ENCODE measurements at regions not wholly inside any gene's neighbourhood (a gene's known extent, or its start where the extent isn't known, plus 50 kb on each side); places are given as distances from the start of the nearest gene placed in this dataset.

DNA sequence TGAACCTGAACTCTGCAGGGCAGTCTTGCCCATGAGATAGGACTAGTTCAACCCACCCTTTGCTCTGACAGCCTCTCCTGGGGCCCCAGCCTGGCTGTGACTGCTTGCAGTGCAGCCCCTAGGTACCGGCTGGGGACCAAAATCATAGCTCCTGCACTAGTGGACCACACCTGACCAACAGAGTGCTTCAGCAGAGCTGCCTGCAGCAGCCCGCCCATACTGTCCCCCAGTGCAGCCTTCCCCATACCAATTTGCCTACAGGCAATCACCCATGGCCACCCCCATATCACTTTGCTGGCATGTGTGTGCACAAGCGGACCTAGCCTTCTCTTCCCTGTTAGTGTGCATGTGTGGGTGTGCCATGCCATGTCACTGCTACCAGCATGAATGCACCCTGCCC, 347.6 kb upstream of the MPDZ start:
- H3K27ac ChIP-seq (ENCODE audit: low read length) = no peak overlapping the region
- no TSS peak for BruUV-seq (replicated peaks)
- in situ Hi-C loops (cut with HindIII; ENCODE audit: low pct_unique_long_range_greater_than_20kb, low sequenced_read_pairs) (no loop called here), intact Hi-C loops (cut with micrococcal nuclease; ENCODE audit: unreplicated experiment) (no loop called here)
- H3K36me3 ChIP-seq (ENCODE audit: control insufficient read depth, insufficient read depth, low read length) = no peaks in the 10 kb centered on the region
- ChIA-PET POLR2A (no interaction called here), CTCF (no interaction called here)
- no peaks in the 10 kb centered on the region for H3K27me3 ChIP-seq (ENCODE audit: control insufficient read depth, insufficient read depth, low read length)
- no peaks in the 10 kb centered on the region for H3K4me1 ChIP-seq (ENCODE audit: control insufficient read depth, insufficient read depth, low read length)
- H3K9me3 ChIP-seq (ENCODE audit: control insufficient read depth, insufficient read depth, low read depth, low read length) = no peaks in the 10 kb centered on the region
- DNase-seq (ENCODE audit: low read depth, low spot score) = no peak
- no peak for ATAC-seq
- H3K4me3 ChIP-seq (ENCODE audit: low read depth in 2 of 2, low read length in 2 of 2) = no peak overlapping the region
- TF ChIP-seq, protein P1, sequence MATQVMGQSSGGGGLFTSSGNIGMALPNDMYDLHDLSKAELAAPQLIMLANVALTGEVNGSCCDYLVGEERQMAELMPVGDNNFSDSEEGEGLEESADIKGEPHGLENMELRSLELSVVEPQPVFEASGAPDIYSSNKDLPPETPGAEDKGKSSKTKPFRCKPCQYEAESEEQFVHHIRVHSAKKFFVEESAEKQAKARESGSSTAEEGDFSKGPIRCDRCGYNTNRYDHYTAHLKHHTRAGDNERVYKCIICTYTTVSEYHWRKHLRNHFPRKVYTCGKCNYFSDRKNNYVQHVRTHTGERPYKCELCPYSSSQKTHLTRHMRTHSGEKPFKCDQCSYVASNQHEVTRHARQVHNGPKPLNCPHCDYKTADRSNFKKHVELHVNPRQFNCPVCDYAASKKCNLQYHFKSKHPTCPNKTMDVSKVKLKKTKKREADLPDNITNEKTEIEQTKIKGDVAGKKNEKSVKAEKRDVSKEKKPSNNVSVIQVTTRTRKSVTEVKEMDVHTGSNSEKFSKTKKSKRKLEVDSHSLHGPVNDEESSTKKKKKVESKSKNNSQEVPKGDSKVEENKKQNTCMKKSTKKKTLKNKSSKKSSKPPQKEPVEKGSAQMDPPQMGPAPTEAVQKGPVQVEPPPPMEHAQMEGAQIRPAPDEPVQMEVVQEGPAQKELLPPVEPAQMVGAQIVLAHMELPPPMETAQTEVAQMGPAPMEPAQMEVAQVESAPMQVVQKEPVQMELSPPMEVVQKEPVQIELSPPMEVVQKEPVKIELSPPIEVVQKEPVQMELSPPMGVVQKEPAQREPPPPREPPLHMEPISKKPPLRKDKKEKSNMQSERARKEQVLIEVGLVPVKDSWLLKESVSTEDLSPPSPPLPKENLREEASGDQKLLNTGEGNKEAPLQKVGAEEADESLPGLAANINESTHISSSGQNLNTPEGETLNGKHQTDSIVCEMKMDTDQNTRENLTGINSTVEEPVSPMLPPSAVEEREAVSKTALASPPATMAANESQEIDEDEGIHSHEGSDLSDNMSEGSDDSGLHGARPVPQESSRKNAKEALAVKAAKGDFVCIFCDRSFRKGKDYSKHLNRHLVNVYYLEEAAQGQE (IDR thresholded peaks at IDR 0.05; ENCODE audit: insufficient read depth in 1 of 2, low read depth in 2 of 2, low read length in 1 of 2) = no peak
- TF ChIP-seq, protein P2, sequence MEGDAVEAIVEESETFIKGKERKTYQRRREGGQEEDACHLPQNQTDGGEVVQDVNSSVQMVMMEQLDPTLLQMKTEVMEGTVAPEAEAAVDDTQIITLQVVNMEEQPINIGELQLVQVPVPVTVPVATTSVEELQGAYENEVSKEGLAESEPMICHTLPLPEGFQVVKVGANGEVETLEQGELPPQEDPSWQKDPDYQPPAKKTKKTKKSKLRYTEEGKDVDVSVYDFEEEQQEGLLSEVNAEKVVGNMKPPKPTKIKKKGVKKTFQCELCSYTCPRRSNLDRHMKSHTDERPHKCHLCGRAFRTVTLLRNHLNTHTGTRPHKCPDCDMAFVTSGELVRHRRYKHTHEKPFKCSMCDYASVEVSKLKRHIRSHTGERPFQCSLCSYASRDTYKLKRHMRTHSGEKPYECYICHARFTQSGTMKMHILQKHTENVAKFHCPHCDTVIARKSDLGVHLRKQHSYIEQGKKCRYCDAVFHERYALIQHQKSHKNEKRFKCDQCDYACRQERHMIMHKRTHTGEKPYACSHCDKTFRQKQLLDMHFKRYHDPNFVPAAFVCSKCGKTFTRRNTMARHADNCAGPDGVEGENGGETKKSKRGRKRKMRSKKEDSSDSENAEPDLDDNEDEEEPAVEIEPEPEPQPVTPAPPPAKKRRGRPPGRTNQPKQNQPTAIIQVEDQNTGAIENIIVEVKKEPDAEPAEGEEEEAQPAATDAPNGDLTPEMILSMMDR (IDR thresholded peaks at IDR 0.05) = no peak
- TF ChIP-seq SIN3A (IDR thresholded peaks at IDR 0.05; ENCODE audit: borderline replicate concordance, insufficient read depth, low read depth, low read length) (no peak), TCF7L2 (IDR thresholded peaks at IDR 0.05; ENCODE audit: low read depth, low read length) (no peak), POLR2AphosphoS5 (IDR thresholded peaks at IDR 0.05; ENCODE audit: low read depth, low read length) (no peak)

DNA sequence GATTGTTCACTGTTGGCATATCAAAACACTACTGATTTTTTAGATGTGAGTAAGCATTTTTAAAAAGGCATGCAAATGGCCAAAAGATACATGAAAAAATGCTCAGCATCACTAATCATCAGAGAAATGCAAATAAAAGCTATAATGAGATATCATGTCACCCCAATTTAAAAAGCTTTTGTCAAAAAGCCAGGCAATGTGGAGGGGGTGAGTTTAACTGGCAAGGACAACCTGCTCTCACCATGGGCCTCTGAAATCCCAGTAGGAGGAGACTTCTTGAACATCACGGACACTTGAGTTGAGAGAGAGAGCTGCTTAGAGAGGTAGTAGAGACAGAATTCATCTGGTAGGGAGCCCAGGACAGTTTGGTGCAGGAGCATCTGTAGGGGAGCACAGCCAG, 347.1 kb upstream of the MPDZ start:
- ChIA-PET CTCF (no interaction called here), POLR2A (no interaction called here)
- H3K9me3 ChIP-seq (ENCODE audit: control insufficient read depth, insufficient read depth, low read depth, low read length) = no peaks in the 10 kb centered on the region
- H3K27ac ChIP-seq (ENCODE audit: low read length) = no peak overlapping the region
- no peak overlapping the region for H3K4me3 ChIP-seq (ENCODE audit: low read depth in 2 of 2, low read length in 2 of 2)
- no peaks in the 10 kb centered on the region for H3K27me3 ChIP-seq (ENCODE audit: control insufficient read depth, insufficient read depth, low read length)
- in situ Hi-C loops (cut with HindIII; ENCODE audit: low pct_unique_long_range_greater_than_20kb, low sequenced_read_pairs) (no loop called here), intact Hi-C loops (cut with micrococcal nuclease; ENCODE audit: unreplicated experiment) (no loop called here)
- no peaks in the 10 kb centered on the region for H3K4me1 ChIP-seq (ENCODE audit: control insufficient read depth, insufficient read depth, low read length)
- TF ChIP-seq POLR2AphosphoS5 (IDR thresholded peaks at IDR 0.05; ENCODE audit: low read depth, low read length) (no peak), TCF7L2 (IDR thresholded peaks at IDR 0.05; ENCODE audit: low read depth, low read length) (no peak), SIN3A (IDR thresholded peaks at IDR 0.05; ENCODE audit: borderline replicate concordance, insufficient read depth, low read depth, low read length) (no peak)
- TF ChIP-seq, protein P1 (IDR thresholded peaks at IDR 0.05; ENCODE audit: insufficient read depth in 1 of 2, low read depth in 2 of 2, low read length in 1 of 2) = no peak
- TF ChIP-seq, protein P2 (IDR thresholded peaks at IDR 0.05) = no peak
- no TSS peak for BruUV-seq (replicated peaks)
- DNase-seq (ENCODE audit: low read depth, low spot score) (no peak), ATAC-seq (no peak)
- no peaks in the 10 kb centered on the region for H3K36me3 ChIP-seq (ENCODE audit: control insufficient read depth, insufficient read depth, low read length)
